Central memory CD8-positive, alpha-beta T cell (primary cell): ENCODE measurements at regions not wholly inside any gene's neighbourhood (a gene's known extent, or its start where the extent isn't known, plus 50 kb on each side); places are given as distances from the start of the nearest gene placed in this dataset.

Experiments used
- ATAC-seq: fragments of 150-1000 bp; cut with Tn5 transposase; replicated peaks from 2 replicates; pipeline ENCODE4 v1.10.0; 2022; ENCODE audit warnings: mild to moderate bottlenecking, moderate FRiP score, moderate number of reproducible peaks; ENCODE audit not compliant: poor library complexity, severe bottlenecking; ENCODE audit errors: extremely low read depth
- DNase-seq, 2 donors: peaks; one replicate each; pipeline ENCODE4 v3.0.0; 2021; ENCODE audit warnings: low spot score in 2 of 2
- H3K27ac Mint-ChIP-seq: one replicate; pipeline ENCODE4 v1.8.0; 2022; ENCODE audit warnings: low read depth, mild to moderate bottlenecking, moderate library complexity, mixed read lengths
- H3K27me3 Mint-ChIP-seq: one replicate; pipeline ENCODE4 v1.8.0; 2022; ENCODE audit warnings: mixed read lengths
- H3K36me3 Mint-ChIP-seq: one replicate; pipeline ENCODE4 v1.8.0; 2022; ENCODE audit warnings: mild to moderate bottlenecking, moderate library complexity, mixed read lengths; ENCODE audit not compliant: insufficient read depth
- H3K4me1 Mint-ChIP-seq: one replicate; pipeline ENCODE4 v1.8.0; 2022; ENCODE audit warnings: mixed read lengths
- H3K4me3 Mint-ChIP-seq: one replicate; pipeline ENCODE4 v1.8.0; 2022; ENCODE audit warnings: mild to moderate bottlenecking, moderate library complexity, mixed read lengths
- H3K9me3 Mint-ChIP-seq: one replicate; pipeline ENCODE4 v1.8.0; 2022; ENCODE audit warnings: mixed read lengths

DNA sequence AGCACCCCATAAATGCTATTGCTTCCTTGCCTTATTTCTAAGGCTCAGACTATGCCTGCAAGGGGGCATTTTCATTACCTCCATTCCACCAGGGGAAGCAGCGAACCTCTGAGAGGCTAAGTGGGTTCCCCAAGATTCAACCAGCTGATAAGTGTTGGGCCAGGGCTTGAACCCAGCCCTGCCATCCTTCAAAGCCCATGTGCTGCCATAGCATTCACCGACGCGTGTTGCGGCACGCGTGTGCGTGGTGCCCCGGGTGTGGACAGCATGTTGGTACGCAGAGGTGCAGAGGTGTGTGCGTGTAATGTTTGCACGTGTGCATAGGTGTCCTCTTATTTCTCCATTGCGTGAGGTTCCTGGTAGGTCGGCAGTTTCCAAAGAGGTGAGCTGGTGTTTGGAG, 66.0 kb upstream of the PPARA start:
- peaks cover 15% of the 10 kb centered on the region for H3K4me1 Mint-ChIP-seq
- H3K27ac Mint-ChIP-seq, result no peak overlapping the region
- H3K27me3 Mint-ChIP-seq, result no peaks in the 10 kb centered on the region
- no peak overlapping the region for H3K4me3 Mint-ChIP-seq
- no peaks in the 10 kb centered on the region for H3K9me3 Mint-ChIP-seq
- no peak for ATAC-seq
- H3K36me3 Mint-ChIP-seq, result peaks cover 8% of the 10 kb centered on the region
- no peak for DNase-seq

DNA sequence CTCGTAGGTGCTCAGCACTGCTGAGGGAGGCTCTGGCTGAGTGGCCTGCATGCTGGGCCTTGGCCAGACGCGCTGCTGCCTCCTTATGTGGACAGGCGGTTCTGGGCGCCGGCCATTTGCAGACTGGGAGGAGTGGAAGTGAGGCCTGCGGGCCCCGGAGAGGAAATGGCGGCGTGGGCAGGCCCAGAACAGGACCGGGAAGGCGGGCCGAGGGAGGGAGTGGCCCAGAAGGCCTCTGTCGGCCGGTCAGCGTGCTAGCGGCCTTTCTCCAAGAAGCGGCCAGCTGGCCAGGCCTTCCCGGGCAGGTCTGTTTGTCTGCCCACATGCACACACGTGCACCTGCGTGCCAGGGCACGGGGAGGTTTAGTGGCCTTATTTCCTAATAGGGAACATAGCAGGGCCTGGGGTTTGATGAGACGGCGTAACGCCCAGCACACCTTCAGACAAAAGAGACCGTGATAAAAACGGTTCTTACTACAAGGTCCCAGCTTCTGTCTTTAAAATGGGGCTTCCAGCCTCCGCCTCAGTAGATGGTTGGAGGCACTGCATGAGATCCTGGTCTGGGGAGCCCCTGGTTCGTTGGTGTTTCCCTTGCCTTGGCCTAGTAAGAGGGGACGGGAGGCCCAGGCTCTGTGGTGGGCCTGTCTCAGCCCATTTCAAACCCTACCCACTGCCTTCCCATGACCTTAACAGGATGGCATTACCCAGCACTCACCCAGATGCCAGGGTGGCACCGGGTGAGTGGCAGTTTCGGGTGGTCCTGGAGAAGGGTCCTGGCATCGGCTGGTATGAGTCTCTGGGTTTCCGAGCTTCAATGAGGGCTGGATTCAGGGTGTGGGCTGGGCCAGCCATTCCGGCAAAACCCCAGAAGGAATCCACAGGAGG, 65.1 kb upstream of the PPARA start:
- no peaks in the 10 kb centered on the region for H3K9me3 Mint-ChIP-seq
- no peak overlapping the region for H3K27ac Mint-ChIP-seq
- H3K27me3 Mint-ChIP-seq, result no peaks in the 10 kb centered on the region
- DNase-seq, result no peak
- ATAC-seq, result no peak
- H3K36me3 Mint-ChIP-seq, result peaks cover 11% of the 10 kb centered on the region
- peaks cover 15% of the 10 kb centered on the region for H3K4me1 Mint-ChIP-seq
- no peak overlapping the region for H3K4me3 Mint-ChIP-seq

DNA sequence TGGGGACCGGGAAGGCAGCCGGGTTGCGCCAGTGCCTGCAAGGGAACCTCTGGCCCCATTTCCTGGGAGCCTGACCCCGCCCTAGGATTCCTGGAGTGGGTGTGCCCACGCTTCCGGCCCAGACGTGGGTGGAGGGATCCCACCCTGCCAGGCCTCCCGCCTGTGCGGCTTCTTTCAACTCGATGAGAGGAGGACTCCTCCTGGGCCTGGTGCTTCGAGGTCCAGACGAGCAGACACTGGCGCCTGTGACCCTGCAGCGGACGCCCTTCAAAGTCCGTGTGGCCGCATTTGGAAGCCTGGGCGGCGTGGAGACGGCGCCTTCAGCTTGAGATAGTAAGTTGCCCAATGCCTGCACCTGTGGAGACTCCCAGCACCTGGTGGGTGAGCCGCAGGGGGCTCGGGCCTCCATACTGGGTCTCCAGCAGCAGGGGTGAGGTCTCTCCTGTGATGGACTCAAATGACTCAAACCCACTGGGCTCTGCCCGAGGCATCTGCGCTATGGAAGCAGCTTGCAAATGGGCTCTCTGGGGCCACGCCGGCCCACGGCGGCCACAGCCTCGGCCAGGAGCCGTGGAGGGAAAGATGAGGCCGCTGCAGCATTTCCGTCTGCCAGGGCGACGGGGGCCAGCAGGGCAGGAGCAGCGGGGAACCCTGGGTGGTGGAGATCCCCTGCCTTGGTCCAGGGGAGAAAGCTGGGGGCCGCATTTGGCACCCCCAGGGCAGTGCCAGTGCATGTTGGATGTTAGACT, 64.3 kb upstream of the PPARA start:
- H3K4me3 Mint-ChIP-seq, result no peak overlapping the region
- no peaks in the 10 kb centered on the region for H3K27me3 Mint-ChIP-seq
- DNase-seq, result no peak
- no peaks in the 10 kb centered on the region for H3K9me3 Mint-ChIP-seq
- no peak for ATAC-seq
- no peak overlapping the region for H3K27ac Mint-ChIP-seq
- peaks cover 8% of the 10 kb centered on the region for H3K36me3 Mint-ChIP-seq
- peaks cover 15% of the 10 kb centered on the region for H3K4me1 Mint-ChIP-seq

DNA sequence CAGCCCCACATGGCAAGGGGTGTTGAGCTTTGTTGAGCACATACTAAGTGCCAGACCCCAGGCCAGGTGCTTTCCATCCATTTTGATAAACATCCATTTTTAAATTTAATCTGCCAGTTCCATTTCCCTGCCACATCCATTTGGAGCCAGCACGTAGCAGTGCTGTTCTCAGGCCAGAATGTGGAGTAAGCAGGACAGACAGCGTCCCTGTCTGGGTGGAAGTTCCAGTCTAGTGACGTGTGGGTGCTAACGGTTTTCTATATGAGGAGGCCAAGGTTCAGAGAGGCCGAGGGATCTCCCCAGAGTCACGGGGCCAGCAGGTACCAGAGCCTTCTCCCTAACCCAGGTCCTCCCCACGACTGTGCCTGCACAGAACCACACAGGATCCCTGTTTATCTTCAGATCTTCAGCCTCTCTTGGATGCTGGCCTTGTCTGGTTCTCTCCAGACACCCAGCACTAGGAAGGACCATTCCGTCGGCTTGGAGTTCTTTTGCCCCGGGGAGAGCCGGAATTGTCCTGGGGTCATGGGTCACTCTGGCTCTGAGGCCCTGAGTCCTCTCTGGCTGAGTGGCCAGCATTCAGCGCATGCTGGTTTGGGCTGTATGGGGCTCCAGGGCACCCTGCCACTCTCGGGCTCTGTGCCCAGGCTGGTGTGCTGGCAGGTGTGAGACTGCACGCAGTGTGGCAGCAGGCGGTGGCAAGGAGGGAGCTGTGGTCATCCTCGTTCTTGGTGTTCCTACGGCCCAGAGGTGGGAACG, 63.6 kb upstream of the PPARA start:
- no peak for ATAC-seq
- no peak overlapping the region for H3K4me3 Mint-ChIP-seq
- H3K27me3 Mint-ChIP-seq, result no peaks in the 10 kb centered on the region
- no peaks in the 10 kb centered on the region for H3K9me3 Mint-ChIP-seq
- peaks cover 14% of the 10 kb centered on the region for H3K4me1 Mint-ChIP-seq
- DNase-seq, result no peak
- peaks cover 8% of the 10 kb centered on the region for H3K36me3 Mint-ChIP-seq
- H3K27ac Mint-ChIP-seq, result no peak overlapping the region

DNA sequence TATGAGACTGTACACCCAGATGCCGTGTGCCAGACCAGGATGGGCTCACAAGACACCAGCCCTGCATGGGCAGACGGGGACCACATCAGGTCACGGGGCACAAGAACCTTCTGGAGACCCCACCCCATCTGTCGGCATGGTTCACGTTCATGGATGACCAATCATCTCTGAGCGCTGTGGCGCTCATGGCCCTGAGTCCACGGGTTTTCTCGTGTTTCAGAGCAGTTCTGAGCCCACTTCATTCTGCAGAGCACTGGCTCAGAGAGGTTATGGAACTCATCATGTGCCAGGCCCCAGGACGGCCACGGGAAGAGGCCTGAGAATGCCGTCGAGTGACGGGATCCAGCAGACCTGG, 63.0 kb upstream of the PPARA start:
- H3K27me3 Mint-ChIP-seq, result no peaks in the 10 kb centered on the region
- H3K27ac Mint-ChIP-seq, result no peak overlapping the region
- H3K9me3 Mint-ChIP-seq, result no peaks in the 10 kb centered on the region
- no peak overlapping the region for H3K4me3 Mint-ChIP-seq
- DNase-seq (no peak), ATAC-seq (no peak)
- H3K4me1 Mint-ChIP-seq, result peaks cover 9% of the 10 kb centered on the region
- peaks cover 6% of the 10 kb centered on the region for H3K36me3 Mint-ChIP-seq

DNA sequence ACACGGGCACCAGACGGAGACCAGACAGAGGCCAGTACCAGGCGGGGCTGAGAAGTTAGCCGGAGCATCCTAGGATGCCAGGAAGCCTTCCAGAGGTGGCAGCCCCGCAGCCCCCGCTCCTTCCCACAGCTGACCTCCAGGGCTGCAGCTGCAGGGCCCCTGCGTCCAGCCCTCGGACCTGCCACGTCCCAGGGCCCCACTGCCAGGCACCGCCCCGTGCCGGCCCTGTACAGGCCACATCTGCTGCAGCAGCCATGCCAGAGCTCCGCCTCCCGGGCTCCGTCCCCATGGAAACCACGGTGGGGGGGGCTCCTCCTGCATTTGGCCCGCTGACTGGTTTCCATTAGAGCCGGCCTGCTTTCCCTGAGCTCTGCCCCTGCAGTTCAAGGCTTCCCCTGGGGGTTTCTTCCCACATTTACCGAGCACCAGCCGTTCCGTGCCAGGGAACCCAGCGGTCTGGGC, 62.5 kb upstream of the PPARA start:
- DNase-seq (no peak), ATAC-seq (no peak)
- Mint-ChIP-seq H3K4me1 (peaks cover 9% of the 10 kb centered on the region), H3K4me3 (no peak overlapping the region), H3K9me3 (no peaks in the 10 kb centered on the region), H3K27me3 (no peaks in the 10 kb centered on the region), H3K36me3 (peaks cover 6% of the 10 kb centered on the region), H3K27ac (no peak overlapping the region)

DNA sequence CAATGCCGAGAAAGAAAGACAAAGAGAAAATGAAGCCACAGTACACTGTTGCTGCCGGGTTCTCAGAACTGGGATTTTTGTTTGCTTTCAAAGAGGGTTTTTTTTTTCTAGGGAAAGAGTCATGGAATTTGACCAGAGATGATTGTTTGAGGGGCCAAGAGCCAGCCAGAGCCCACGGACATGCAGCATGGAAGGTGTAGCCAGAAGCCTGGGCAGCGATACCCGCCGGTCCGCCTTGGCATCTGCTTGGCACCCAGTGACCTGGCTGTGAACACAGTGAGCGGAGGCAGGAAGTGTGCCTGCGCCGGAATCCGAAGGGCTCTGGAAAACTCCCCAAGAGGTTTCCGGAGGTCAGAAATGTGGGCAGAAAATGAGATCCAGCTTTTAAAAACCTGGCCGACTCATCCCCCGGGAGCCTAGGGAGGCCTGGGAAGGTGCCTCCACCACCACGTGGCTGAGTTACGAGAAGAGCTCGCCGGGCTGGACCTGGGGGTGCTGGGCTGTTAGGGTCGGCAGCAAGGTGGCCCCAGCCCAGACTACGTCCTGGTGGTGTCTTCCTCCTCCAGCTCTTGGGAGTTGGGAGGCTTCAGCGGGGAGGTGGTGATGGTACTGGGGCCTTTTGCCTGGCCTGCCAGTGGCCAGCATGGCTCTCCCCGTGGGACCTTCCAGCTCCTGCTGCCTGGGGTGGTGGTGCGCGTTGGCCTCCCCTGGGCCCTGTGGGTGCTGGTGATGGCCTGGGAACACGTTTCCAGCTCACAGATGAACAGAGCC, 61.6 kb upstream of the PPARA start:
- no peak for DNase-seq
- ATAC-seq, result no peak
- Mint-ChIP-seq H3K27ac (no peak overlapping the region), H3K4me1 (peaks cover 4% of the 10 kb centered on the region), H3K27me3 (no peaks in the 10 kb centered on the region), H3K9me3 (no peaks in the 10 kb centered on the region), H3K4me3 (no peak overlapping the region), H3K36me3 (peaks cover 6% of the 10 kb centered on the region)

DNA sequence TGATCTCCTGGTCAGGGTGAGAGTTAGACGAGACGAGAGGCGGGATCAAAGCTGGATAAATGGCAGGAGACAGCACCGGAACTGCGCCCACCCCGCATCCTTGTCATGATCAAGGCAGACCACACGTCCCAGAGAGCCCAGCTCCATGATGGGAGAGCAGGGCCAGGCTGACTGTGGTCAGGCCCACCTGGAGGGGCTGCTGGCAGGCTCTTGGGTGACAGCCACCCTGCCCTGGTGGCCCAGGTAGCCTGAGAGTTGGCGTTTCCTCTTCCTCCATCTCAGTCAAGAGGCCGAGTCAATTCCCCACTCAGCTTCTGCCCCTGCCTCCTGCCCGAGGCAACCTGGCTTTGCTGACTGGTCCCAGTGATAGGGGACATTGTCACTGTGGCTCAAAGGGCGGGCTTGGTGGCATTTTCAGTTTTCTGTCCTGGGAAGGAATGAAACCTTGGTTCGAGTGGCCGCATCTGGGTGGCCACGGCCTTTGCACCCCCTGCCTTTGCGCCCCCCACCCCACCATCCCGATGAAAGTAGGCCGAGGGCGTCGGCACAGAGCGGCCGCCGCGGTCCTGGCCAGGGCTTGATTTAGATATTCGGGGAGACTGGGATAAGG, 60.8 kb upstream of the PPARA start:
- H3K36me3 Mint-ChIP-seq, result peaks cover 6% of the 10 kb centered on the region
- no peaks in the 10 kb centered on the region for H3K9me3 Mint-ChIP-seq
- peaks cover 3% of the 10 kb centered on the region for H3K4me1 Mint-ChIP-seq
- ATAC-seq, result no peak
- no peaks in the 10 kb centered on the region for H3K27me3 Mint-ChIP-seq
- H3K27ac Mint-ChIP-seq, result no peak overlapping the region
- DNase-seq, result no peak
- H3K4me3 Mint-ChIP-seq, result no peak overlapping the region

DNA sequence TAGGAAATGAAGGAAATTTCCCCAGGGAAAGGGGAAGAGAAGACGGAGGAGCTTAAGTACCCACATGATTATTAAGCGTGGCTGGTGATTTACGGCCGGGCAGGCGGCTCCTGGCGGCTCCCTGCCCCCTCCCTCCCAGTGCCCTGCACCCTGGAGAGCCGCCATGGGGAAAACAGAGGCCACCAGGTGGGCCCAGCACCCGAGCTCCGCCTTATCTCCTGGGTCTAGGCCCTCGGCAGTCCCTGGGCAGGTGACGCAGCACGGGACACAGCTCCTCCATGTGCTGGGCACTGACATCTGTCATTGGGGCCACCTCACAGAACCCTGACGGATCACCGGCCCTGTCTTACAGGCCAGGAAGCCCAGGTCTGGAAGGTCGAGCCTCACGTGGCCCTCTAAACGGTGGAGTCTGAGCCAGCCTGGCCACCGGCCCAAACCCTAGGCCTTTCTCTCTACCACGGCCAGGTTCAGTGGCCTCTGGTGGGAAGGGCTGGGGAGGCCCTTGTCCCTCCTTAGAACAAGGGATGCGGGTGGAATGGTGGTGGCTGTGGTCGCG, 60.2 kb upstream of the PPARA start:
- no peak for DNase-seq
- H3K9me3 Mint-ChIP-seq, result no peaks in the 10 kb centered on the region
- no peaks in the 10 kb centered on the region for H3K27me3 Mint-ChIP-seq
- H3K36me3 Mint-ChIP-seq, result peaks cover 6% of the 10 kb centered on the region
- no peak overlapping the region for H3K4me3 Mint-ChIP-seq
- no peak for ATAC-seq
- H3K4me1 Mint-ChIP-seq, result no peaks in the 10 kb centered on the region
- H3K27ac Mint-ChIP-seq, result no peak overlapping the region

DNA sequence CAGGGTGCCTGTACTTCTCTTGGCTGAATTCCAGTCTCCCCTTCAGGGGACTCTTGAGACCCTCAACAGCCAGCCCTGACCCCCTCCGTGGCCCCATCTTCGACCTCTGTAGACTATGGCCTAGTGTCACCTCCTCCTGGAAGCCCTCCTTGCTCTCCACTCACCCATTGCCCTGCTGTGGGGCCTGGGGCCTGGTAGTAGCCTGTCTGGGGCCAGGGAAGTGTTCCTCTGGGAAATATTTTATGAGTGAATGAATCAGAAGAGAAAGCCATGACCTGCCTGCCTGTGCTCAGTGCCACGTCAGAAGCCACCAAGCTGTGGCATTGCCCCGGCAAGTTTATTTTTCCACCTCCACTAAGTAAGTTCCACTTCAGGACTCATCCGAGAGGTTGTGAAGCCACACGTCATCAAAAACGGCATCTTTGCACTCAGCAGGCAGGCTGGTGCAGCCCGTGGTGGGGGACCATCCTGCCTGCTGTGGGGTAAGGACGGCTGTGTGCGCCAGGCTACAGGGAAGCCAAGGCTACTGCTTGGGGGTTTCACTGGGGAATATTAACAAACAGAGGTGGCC, 59.6 kb upstream of the PPARA start:
- no peak overlapping the region for H3K27ac Mint-ChIP-seq
- H3K36me3 Mint-ChIP-seq, result peaks cover 6% of the 10 kb centered on the region
- DNase-seq, result no peak
- H3K4me1 Mint-ChIP-seq, result no peaks in the 10 kb centered on the region
- ATAC-seq, result no peak
- no peaks in the 10 kb centered on the region for H3K27me3 Mint-ChIP-seq
- no peaks in the 10 kb centered on the region for H3K9me3 Mint-ChIP-seq
- no peak overlapping the region for H3K4me3 Mint-ChIP-seq

DNA sequence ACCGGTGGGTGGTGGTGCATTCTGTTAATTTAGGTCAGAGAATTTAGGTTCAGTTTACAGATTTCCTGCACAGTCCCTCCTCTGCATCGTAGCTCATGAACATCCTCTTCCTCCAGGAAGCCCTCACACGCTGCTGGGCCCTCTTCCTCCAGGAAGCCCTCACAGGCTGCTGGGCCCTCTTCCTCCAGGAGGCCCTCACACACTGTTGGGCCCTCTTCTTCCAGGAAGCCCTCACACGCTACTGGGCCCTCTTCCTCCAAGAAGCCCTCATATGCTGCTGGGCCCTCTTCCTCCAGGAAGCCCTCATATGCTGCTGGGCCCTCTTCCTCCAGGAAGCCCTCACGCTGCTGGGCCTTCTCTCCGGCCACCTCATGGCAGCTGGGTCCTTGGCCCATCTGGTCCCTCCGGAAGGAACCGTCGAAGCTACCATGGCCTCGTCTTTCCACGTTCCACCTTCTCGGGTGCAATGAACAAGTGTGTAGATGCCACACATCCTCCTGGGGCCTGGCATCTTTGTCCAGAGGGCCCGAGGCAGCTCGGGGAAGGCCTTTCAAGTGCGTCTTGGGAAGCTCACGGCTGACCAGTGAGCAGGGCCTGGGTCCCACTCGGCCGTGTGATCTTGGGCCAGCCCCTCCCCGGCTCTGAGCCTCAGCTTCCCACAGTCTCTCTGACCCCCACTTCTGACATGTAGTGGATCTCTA, 58.9 kb upstream of the PPARA start:
- no peaks in the 10 kb centered on the region for H3K27me3 Mint-ChIP-seq
- peaks cover 4% of the 10 kb centered on the region for H3K36me3 Mint-ChIP-seq
- peak overlapping the region; percentile 22 for H3K27ac Mint-ChIP-seq
- no peak overlapping the region for H3K4me3 Mint-ChIP-seq
- ATAC-seq, result no peak
- H3K9me3 Mint-ChIP-seq, result no peaks in the 10 kb centered on the region
- no peaks in the 10 kb centered on the region for H3K4me1 Mint-ChIP-seq
- no peak for DNase-seq
